ENCODE measurements at regions not wholly inside any gene's neighbourhood (a gene's known extent, or its start where the extent isn't known, plus 50 kb on each side); places are given as distances from the start of the nearest gene placed in this dataset.

DNA sequence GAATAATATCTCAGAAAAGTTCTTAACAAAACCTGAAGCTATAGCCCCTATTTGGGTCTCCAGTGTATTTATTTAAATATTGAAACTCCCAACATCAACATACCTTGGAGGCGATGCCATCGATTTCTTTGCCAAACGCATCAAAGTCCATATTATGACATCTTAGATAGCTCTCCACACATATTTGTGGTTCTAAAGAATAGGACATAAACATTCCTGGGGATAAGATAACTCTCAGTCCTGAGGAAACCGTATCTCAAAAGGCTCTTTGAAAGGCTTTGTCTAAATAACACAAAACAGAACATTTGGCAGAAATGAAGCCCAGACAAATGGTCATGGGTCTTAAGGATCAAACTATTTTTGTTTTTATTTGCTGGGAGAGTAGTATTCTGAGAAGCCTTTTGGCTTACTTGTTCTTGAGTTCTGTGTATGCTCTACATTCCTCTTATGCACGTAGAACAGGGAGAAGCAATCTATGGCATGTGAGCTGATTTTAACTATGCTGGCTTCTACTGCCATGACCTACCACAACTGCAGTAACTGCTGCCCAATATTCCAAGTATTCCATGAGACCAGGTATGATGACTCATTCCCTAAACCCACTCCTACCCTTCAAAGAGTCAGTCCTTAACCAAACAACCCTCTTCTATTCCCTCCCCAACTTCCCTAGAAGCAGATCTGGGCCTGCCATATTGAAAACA is 279.0 kb upstream of the ZFHX3 start:
- intact Hi-C loops (cut with DNase I) = no loop called here
- no peak for ATAC-seq

DNA sequence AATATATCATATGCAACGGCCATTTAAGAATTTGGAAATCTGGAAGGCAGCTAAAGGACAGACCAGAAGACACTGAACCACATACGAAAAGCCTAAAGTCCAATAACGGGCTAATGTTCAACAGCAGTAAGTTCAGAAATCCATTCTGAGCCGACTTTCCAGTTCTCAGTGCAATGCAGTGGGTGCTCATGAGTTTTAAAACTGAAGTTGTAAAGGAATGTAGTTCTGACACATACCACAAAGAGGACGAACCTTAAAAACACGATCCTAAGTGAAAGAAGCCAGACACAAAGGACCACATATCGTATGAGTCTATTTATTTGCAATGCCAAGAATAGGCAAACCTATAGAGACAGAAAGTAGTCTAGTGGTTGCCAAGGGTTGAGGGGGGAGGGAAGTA is 278.3 kb upstream of the ZFHX3 start:
- DNase-seq = no peak
- intact Hi-C loops (cut with DNase I) = no loop called here
- ATAC-seq = no peak

More for the DNA sequence above, 279.0 kb upstream of the ZFHX3 start:
- no peak for DNase-seq

DNA sequence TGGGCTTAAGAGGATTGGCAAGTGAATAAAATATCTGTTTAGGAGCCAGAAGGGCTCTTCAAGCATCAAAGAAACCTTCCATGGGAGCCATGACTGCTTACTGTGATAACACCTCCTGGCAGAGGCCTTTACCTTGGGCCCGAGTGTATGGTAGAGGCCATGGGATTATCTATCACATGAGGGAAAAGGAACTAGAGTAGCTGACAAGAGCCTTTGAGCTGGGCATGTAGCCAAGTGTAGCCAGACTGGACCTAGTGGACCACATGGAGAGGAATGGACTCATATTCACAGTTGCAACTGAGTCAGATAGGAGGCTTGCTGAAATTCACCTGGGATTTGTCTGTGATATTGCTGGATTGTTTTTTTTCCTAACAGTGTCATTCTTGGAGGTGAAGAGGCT is 276.0 kb upstream of the ZFHX3 start:
- no peak for DNase-seq

DNA sequence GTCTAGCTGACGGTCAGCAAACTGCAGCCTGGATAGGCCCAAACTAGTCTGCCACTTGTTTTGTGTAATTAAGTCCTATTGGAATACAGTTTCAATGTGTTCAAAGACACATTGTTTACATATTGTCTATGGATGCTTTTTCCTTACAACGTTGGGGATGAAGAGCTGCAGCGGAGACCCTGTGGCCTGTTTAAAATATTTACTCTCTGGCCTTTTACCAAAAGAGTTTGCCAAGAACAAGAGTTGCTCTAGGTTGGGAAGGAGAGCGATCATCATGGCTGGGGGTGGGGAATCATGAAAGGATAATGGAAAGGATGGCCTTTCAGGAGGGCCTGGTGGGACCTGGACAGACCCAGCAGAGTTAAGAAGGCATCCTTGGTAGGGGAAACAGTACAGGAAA is 274.9 kb upstream of the ZFHX3 start:
- ATAC-seq (no peak), DNase-seq (no peak)
- intact Hi-C loops (cut with DNase I) = no loop called here

More for the DNA sequence above, 276.0 kb upstream of the ZFHX3 start:
- no peak for ATAC-seq
- intact Hi-C loops (cut with DNase I) = no loop called here

DNA sequence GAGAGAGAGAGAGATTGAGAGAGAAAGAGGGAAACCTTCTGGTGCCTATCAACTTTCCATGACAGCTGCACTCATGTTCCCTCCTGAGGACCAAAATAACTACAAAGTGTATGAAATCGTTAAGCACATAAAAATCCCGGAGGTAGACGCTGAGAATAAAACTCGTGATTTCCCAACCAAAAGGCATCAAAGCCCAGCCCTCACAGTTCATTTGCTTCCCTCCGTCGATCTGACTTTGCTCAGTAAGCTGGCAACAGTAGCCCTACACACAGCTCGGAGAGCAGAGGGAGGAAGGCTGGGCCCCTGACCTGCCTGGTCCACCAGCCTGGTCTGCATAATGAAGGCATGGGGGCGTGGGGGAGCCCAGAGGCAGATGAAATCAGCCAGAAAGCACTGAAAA is 273.9 kb upstream of the ZFHX3 start:
- intact Hi-C loops (cut with DNase I) = no loop called here
- ATAC-seq = no peak
- DNase-seq = no peak

DNA sequence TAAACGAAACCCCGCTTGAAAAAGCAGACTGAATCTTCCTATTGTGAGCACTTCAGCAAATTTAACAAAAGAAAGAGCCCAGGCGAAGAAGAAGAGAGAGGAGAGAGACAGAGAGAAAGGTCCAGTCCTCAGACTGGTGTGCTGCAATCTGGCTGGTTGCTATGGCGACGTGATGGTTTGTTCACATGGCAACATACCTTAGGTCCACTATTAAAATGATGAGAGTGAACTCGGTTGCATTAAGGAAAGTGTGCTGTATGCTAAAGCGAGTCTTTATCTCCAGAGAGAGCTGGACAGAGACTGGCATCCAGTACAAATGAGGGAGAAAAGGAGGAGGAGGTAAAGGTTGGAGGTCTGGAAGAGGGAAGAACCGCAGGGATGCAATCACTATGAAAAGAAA is 271.8 kb upstream of the ZFHX3 start:
- intact Hi-C loops (cut with DNase I) = no loop called here
- DNase-seq (no peak), ATAC-seq (no peak)

DNA sequence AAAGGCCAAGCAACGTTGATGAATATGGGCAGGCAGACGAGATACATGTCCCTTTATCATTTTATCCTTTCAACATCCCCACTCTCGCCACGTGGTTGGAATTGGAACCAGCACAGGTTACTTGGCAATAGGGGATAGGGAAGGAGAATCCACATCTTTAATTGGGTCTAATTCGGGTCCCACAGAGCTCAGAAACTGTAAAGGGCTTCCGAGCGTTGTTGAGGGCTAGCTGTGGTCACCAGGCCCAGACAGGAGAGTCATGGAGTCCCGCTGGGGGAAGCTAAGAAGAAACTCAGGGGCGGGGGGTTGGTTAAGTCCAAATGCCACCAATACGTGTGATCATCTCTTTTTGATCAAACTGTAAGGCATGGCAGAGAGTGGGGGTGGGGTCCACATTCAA is 271.3 kb upstream of the ZFHX3 start:
- intact Hi-C loops (cut with DNase I) = no loop called here
- ATAC-seq (no peak), DNase-seq (no peak)

DNA sequence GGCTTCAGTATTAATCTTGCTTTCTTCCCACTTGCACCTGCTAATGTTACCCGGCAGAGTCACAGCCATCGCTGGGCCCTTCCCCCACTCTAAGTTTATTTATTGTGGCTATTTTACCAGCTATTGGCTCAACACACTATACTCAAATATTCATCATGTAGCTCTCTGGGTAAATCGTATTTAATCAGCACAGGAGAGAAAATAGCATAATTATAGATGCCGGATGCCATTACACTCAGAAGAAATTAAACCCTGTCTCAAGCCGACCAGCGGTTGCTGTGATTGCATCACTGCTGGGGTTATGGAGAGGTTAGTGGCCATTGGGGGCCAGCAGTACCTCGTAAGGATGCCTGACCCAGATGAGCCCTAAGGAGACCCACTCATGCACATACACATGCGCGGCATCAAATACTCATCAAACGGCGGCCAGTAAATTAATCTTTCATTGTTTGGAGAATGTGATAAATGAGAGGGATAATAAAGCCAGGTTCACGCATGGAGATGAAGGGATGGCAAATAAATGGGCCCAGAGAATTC is 269.5 kb upstream of the ZFHX3 start:
- intact Hi-C loops (cut with DNase I) = no loop called here

DNA sequence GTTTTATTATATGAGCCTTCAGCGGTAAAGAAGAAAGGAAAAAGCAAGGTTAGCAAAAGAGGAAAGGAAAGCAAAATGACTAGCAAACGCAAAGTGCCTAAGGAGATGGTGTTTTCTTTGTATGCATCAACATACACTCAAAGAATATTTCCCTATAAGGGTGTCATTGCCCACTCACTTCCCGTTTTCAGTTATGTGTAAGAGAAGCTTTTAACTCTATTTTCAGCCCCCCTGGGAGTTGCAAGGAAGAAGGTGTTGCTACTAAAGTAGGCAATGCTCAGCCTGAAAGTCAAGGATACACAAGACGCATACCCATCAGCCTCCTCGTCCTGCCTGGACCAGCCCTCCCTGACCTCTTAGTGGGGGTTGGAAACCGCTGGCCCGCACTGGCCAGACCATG is 267.7 kb upstream of the ZFHX3 start:
- ATAC-seq = no peak
- no peak for DNase-seq
- intact Hi-C loops (cut with DNase I) = no loop called here

More for the DNA sequence above, 269.5 kb upstream of the ZFHX3 start:
- DNase-seq (no peak), ATAC-seq (no peak)

DNA sequence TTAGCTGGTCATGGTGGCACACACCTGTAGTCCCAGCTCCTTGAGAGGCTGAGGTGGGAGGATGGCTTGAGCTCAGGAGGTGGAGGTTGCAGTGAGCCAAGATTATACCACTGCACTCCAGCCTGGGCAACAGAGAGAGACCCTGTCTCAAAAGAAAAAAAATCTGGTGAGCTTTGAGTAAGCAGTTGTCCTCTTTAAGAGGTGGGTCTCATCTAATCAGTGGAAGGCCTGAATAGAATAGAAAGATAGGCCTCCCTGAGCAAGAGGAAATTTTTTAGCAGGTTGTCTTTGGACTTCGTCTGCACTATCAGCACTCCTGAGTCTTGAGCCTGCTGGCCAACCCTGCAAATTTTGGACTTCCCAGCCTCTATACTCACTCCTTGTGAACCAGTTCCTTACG is 266.0 kb upstream of the ZFHX3 start:
- intact Hi-C loops (cut with DNase I) = no loop called here
- ATAC-seq = no peak
- no peak for DNase-seq

DNA sequence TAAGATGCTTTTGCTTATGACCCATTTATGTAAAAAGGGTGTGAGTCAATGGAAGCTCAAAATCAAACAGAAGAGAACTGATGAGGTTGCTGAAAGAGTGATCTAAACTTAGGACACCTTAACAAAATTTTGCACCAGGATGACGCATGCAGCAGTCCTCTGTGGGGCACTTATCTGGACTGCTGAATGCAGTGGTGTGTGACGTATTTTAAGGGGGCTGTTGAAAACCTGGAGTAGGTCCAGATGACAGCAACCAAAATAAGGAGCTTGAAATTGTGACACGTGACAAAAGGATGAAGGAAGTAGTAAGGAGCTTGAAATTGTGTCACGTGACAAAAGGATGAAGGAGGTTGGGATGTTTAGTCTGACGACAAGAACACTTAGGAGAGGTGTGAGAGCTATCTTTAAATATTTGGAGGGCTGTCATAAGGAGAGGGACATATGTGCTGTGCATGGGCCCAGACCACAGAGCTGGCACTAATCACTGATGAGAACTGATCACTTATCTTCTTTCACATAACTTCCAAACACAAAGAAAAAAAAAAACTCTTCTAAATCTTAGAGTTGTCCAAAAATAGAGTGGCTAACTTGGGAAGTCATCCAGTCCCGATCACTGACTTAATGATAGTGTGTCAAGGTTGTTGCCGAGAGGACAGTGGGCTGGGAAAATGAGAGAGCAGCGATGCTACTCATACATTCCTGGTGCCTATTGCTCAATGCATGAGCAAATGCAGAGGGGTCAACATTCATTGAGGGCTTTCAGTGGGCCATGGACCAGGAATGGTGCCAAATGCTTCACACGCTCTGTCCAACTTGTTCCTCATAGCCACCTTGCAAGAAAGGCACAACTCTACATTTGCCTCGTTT is 264.2 kb upstream of the ZFHX3 start:
- DNase-seq (no peak), ATAC-seq (no peak)
- intact Hi-C loops (cut with DNase I) = no loop called here

DNA sequence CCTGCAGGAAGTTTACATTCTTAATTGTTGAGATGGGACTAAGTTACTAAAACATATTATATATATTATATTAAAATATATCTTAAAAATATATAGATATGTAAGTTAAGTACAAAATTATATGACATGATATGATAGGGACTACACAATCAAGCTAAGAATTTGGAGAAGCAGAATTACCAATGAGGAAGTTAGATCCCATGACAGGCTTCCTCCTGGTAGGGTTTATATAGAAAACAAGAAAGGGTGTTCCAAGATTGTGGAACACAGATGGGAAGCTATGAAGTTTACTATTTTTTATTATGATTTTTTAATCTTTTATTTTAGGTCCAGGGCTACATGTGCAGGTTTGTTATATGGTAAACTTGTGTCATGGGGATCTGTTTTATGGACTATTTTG is 260.8 kb upstream of the ZFHX3 start:
- intact Hi-C loops (cut with DNase I) = no loop called here
- no peak for DNase-seq
- ATAC-seq = no peak

DNA sequence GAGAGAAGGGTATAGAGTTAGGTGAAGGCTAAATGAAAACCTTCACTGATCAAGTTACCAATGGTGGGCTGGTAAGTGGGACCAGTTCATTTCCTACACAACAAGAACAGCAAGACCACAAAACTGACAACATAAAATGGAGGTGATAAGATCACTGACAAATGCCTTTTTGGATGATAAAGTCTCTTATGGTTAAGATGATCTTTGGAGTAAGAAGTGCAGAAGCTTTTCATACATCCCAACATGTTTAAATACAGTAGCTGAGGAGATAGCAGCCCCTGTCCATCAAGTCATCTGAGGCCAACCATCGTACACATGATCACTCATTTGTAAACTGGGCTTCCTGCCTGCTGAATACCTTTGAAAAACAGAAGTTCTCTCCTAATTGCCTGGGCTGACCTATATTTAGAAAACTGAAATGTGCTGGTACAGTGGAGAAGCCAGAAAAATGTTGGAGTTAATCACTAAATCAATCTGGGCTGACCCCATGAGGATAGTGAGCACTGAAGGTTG is 259.0 kb upstream of the ZFHX3 start:
- intact Hi-C loops (cut with DNase I) = no loop called here
- DNase-seq (no peak), ATAC-seq (no peak)

DNA sequence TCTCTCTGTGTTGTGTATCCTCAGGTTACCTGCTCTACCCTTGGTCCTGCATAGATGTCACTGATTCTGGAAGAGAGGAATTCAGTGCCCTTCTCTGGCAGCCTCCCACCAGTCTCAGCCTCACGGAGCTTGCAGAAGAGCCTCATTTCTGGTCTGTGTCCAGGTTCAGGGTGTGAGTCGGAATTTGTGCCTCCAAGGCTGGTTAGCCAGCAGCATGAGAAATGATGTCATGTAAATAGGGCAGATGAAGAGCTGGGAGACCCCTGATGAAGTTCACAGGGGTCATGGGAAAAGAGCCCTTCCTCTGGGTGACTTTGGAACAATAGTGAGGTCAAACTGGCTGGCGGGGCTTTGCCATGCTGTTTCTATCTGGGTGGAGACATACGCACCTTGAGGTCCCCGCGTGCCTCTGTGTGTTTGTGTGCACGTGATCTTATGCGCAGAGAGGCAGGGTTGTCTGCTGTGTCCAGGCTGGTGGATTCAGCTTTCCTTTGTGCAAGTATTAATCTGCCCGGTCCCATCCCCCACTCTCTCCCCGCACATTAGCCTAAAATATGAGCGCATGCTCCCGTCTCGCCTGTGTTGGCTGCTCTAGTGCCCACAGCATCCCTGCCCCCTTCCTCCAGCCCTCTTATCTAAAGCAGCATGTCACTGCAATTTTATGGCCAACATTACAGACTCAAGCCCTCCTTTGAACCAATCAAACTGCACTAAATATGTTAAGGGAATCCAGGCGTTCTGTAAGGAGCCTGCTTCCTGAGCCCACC is 256.3 kb upstream of the ZFHX3 start:
- intact Hi-C loops (cut with DNase I) = no loop called here
- ATAC-seq (no peak), DNase-seq (no peak)

DNA sequence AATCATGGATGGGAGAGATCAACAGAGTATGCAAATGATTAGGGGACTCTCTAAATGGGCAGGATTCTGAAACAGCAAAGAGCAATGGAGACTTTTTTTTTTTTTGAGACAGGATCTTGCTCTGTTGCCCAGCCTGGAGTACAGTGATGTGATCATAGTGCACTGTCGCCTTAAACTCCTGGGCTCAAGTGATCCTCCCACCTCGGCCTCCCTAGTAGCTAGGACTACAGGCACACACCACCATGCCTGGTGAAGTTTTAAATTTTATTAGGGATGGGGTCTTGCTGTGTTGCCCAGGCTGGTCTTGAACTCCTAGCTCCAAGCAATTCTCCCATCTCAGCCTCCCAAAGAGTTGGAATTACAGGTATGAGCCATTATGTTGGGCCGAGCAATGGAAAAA is 255.0 kb upstream of the ZFHX3 start:
- DNase-seq (no peak), ATAC-seq (no peak)
- intact Hi-C loops (cut with DNase I) = no loop called here

DNA sequence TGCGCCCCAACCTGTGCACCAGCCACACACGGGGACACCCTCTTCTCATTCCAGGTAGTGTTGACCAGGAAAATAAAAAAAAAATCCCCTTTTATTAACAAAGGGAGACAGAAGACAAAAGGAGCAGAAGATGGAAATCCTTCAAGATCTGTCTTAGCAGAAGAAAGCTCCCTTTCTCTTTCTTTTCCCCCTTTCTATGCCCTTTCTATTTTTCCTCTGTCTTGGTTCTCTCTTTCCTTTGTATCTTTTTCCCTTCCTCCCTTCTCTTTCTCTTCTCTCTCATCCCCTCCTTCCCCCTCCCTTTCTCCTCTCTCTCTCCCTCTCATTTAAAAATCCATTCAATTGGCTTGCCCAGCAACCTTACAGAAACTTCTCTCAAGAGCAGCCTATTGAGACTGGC is 254.1 kb upstream of the ZFHX3 start:
- DNase-seq (no peak), ATAC-seq (no peak)
- intact Hi-C loops (cut with DNase I) = no loop called here

DNA sequence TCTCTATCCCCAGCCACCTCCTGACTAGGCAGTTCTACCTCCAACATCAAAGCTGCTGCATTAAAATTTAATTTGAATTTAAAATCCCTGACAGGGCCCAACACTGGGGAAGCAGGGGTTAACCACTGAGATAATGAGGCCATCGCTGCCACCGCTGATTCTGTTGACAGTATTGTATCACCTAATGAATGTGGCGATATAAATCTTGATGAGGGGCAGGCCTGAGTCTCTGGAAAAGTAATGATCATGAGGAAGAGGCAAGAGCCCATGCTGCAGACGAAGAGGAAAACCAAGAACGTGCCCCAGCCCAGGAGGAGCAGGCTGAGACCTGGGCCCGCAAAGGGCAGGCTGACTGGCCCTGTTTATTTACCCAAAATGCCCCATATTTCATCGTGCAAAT is 251.4 kb upstream of the ZFHX3 start:
- no peak for ATAC-seq
- intact Hi-C loops (cut with DNase I) = no loop called here
- DNase-seq = no peak

DNA sequence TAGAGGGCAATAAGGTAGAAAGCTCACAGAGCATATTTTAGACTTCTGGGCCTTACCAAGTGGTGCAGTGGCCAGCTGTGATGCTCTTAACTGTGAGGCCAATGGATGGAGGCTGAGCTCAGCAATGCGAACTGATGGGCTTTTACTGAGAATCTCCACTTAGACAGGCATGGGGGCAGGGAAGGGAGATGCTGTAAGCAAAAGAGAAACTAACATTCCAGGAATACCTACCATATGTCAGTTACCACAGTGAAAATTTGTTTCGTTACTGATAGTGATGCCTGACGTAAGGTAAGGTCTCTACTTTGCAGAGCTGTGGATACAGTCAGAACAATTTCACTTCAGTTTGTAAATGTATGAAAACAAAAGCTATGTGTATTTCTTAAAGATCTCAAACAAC is 250.6 kb upstream of the ZFHX3 start:
- intact Hi-C loops (cut with DNase I) = no loop called here
- peak in 1 of 2 donors; percentile 51 for ATAC-seq
- no peak for DNase-seq

DNA sequence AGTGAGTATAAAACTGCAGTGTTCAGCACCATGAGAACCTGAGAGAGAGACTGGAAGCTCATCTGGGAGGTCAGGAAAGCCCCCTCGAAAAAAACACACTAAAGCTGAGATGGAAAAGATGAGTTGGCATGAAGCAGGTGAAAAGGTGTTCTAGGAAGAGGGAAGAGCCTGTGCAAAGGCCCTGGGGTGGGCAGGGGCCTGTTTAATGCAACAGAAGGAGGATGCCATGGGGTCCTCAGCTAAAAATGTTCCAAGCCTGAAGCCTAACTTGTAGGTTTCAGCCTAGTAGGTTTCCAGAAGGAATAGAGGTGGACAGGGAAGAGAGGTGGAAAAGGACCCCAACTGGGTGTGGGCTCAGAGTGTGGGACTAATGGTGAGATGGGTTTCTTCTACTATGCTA is 242.3 kb upstream of the ZFHX3 start:
- ATAC-seq (no peak), DNase-seq (no peak)
- intact Hi-C loops (cut with DNase I) = no loop called here

DNA sequence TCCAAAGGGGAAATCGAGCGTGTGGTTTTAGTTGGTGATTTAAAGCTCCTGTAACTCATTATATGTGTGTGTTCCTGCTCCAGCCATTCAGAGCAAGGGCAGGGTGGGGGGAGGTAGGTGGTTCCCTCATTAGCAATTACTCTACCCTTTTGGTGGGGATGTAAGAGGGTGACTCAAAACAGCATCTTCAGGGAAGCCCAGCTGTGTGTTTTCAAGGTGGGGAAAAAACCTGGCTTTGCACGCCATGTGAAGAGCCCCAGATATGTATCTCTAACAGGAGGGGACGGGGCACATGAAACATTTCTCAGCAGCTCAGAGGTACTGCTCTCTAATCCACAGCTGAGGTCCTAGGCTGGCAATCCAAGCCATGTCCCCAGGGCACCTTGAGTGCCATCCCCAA is 241.3 kb upstream of the ZFHX3 start:
- intact Hi-C loops (cut with DNase I) = no loop called here
- DNase-seq (no peak), ATAC-seq (no peak)
